Mammary epithelial cell (primary cell): ENCODE measurements at regions not wholly inside any gene's neighbourhood (a gene's known extent, or its start where the extent isn't known, plus 50 kb on each side); places are given as distances from the start of the nearest gene placed in this dataset.

Source experiments
- CTCF ChIP-seq, 2 donors: IDR thresholded peaks in 1 of 2; conservative IDR thresholded peaks in 1 of 2; 2 replicates each; pipeline ENCODE4 v1.5.1; 2011 to 2012; ENCODE audit warnings: inconsistent platforms in 2 of 2, low read length in 2 of 2, mild to moderate bottlenecking in 2 of 2, control low read depth in 1 of 2, low read depth in 1 of 2; ENCODE audit not compliant: insufficient read depth in 1 of 2; ENCODE audit errors: extremely low read depth in 1 of 2
- EZH2 ChIP-seq: IDR thresholded peaks from 2 replicates; pipeline ENCODE4 v1.6.1; 2012; ENCODE audit warnings: low read length, inconsistent platforms, borderline replicate concordance

DNA sequence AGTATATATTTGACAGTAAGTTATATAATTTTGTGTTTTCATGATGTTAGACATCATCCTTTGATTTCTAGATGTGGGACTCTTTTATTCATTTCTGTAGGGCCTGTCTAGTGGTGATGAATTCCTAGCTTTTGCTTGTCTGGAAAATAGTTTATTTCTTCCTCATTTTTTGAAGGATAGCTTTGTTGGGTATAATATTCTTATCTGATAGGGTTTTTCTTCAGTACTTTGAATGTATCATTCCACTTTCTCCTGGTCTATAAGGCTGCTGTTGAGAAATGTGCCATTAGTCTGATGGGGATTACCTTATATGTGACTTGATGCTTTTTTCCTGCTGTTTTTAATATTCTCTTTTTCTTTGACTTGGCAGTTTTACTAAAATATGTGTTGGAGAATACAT is 1104.5 kb downstream of the FAT4 start:
- no peak for TF ChIP-seq CTCF (conservative IDR thresholded peaks at IDR 0.05 in 1 of 2, IDR thresholded peaks at IDR 0.05 in 1 of 2; ENCODE audit: extremely low read depth in 1 of 2, insufficient read depth in 1 of 2, low read depth in 1 of 2, low read length in 2 of 2)
- TF ChIP-seq EZH2: no peak
